HuH-7 (cell line): ENCODE measurements at regions not wholly inside any gene's neighbourhood (a gene's known extent, or its start where the extent isn't known, plus 50 kb on each side); places are given as distances from the start of the nearest gene placed in this dataset.

ENCODE experiments used
- DNase-seq: peaks from one replicate; pipeline ENCODE4 v3.0.0; 2011; ENCODE audit warnings: low spot score

GRCh38 chr1:62988867-62989266, 204.9 kb downstream of the ATG4C start:
- no peak for DNase-seq

- no peak for DNase-seq
Measured at GRCh38 chr1:62989497-62989896, 205.6 kb downstream of the ATG4C start.

DNA sequence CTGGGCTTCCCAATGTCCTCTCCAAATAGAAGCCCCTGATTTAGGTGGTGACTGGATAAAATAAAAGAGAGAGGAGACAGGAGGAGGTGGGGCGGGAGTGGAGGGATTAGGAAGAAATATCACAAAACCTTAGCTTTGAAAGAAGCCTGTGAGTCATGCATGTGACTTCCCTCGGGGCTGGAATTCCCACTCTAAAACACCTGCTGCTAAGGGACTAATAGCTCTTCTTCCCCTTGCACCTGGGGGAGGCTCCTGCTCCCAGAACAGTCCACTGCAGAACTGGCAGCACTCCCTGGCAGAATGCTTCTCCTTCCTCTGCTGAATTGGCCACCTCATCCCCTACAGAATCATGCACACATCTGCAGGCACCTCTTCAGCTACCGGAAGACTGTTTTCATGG, 207.2 kb downstream of the ATG4C start:
- DNase-seq = no peak

DNA sequence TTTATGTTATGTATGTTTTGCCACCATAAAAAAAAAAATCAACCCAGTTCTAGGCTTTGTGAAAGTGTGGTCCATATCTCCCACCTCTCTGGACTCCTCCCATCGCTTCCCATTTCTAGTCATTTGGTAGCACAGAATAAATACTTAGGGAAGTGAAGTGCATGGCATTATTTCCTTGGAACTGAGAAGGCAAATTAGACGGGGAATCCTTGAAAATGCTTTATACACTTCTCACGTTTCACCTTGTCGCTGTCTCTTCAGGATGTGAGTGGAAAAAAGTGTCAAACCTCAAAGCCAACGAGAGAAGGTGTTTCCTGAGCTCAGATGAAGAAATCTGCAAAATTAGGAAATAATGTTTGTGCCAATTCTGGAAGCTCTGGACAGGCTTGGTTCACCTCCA, 209.9 kb downstream of the ATG4C start:
- no peak for DNase-seq

DNA sequence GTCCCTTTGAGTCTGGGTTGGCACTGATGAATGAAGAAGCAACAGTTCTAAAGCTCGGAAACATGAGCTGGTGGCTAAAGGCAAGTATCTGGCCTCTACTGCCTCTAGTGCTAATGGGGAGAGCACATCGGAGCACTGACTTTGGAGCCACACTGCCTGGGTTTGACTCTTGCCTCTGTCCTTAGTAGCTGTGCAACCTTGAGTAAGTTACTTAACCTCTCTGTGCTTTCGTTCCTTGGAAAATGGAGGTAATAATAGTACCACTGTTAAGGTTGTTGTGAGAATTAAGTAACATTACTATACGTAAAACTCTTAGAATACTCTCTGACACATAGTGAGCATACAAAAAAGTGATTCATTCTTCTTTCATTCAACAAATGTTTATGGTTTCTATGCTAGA, 211.2 kb downstream of the ATG4C start:
- DNase-seq = no peak

GRCh38 chr1:62997884-62998283, 214.0 kb downstream of the ATG4C start:
- no peak for DNase-seq

DNA sequence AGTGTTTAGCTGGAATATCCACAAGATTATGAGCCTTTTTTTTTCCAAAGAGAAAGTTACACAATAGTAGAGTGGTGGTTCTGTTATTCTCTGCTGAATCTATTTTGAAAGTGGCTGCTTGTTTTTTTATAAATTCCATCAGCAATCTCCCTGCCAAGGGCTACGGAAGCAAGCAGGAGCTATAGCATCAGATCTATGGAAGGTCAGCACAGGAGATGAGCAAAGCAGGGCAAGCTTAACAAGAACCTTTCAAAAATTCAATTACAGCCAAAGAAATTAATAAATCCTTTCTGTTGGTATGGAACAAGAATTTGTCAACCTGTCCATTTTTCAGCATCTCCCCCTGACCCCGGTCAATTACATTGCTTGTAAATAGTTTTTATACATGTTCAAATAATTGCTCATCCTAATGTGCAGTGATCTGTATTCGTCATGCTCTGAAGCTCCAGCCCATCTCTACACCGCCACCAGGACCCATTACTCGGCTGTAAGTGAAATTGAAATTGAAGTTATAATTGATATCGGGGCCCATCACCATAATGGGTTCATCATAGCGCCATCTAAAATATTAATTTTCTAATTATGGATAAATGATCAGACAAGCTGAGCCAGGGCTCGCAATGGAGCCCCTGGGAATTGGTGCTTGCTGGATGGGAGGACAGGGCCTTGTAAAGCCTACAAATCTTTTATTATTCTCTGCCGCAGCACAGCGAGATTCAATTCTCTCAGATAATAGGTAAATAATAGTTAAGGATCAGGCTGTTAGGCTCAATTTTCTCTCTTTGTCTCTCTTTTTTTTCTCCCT, 215.1 kb downstream of the ATG4C start:
- no peak for DNase-seq

DNA sequence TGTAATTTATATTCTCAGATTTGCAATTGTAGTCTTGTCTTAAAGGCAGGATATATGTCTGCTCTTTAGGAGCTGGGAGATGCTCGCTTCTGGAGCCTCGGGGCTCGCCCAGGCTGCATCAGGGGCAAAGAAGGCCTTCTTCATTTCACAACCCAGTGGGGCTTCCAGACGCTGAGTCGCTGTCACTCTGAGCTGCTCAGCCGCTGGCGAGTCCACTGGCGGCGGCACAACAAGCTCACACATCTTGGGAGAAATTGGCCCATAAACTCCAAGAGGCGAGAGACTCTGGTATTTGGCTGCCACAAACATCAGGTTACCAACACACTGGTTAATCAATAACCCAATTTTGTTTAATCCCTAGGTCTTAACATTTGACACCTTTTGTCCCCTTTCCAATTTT, 216.6 kb downstream of the ATG4C start:
- DNase-seq = no peak

DNA sequence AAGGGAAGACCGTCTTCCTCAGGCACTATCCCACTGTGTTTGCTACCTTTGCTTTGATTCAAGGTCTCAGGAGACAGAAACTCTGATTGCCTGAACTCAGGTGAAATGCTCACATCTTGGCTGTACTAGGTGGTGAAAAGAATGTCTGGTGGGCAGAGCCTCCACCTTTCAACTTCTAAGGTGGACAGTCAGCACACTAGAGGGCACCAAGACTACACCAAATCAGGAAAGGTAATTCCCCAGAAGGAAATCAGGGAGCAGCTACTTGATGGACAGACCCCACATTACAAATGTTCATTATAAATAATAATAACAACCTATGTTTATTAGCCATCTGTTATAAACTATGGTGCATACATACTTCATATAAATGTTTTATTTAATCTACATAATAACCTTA, 220.9 kb downstream of the ATG4C start:
- peak; percentile 16 for DNase-seq

DNA sequence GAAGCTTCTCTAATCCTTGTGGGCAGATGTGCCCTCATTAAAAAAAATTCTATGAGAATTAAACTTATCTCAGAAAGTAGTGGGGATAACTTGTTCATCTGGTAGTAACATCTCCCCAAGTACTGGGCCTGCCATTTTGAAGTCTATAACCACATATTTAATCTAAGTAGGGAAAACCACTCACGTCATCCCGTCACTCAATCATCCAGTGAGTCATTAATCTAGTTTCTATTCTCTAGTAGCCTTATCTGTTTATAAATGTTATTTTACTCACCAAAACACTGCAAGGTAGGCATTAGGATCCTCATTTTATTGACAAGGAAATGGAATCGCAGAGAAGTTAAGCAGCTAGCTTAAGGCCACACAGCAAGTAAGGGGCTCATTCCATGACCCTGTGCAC, 221.9 kb downstream of the ATG4C start:
- DNase-seq = no peak

GRCh38 chr1:63009421-63009820, 225.5 kb downstream of the ATG4C start:
- DNase-seq = no peak

- no peak for DNase-seq
Measured at GRCh38 chr1:63010913-63011660, 227.2 kb downstream of the ATG4C start.

GRCh38 chr1:63012339-63012738, 228.4 kb downstream of the ATG4C start:
- no peak for DNase-seq

DNA sequence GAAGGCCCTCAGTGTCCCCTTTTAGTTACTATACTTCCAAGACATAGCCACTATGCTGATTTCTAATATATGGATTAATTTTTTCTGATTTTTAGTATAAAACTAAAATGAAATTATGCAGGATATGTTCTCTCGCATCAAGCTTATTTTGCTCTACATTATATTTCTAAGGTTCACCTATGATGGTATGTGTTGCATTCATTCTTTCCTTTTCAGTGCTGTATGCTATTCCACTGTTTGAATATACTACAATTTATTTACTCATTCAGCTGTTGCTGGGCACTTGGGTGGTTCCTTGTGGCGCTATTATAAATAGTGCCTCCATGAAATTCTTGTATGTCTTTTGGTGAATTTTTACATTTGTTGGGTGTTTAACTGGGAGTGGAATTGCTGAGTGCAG, 230.3 kb downstream of the ATG4C start:
- no peak for DNase-seq

- no peak for DNase-seq
Measured at GRCh38 chr1:63022319-63022718, 238.4 kb downstream of the ATG4C start.

- DNase-seq = no peak
Measured at GRCh38 chr1:63023171-63023570, 239.2 kb downstream of the ATG4C start.

DNA sequence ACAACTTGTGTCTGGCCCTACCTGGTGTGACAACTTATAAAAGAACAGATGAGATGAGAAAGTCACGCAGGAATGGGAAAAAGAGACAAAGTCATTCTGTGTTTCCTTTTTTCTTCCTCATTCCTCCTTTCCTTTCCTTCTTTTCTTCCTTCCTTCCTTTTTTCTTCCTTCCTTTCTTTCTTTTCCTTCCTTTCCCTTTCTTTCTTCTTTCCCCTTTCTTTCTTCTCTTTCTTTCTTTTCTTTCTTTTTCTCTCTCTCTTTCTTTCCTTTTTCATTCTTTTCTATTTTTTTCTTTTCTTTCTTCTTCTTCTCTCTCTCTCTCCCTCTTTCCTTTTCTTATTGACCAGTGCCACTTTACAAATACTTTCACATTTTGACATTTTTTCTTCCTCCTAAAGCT, 239.7 kb downstream of the ATG4C start:
- no peak for DNase-seq

DNA sequence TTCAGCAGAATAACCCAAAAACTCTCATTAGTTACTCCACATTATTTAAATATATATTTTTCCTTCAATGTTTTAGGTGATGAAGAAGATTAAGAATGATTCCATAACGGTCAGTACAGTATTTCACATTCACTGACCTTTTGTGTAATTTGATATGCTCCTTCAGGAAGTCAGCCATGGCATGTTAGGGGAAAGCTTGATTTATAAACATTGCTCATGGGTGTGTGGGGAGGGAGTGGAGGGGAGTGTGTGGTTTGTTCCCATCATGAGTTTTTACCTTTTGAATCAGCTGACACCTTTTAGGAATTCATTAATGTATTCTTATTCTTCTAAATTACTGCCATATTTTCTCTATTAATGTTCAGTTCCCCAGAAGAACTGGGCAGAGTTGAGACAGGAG, 240.2 kb downstream of the ATG4C start:
- DNase-seq = no peak

DNA sequence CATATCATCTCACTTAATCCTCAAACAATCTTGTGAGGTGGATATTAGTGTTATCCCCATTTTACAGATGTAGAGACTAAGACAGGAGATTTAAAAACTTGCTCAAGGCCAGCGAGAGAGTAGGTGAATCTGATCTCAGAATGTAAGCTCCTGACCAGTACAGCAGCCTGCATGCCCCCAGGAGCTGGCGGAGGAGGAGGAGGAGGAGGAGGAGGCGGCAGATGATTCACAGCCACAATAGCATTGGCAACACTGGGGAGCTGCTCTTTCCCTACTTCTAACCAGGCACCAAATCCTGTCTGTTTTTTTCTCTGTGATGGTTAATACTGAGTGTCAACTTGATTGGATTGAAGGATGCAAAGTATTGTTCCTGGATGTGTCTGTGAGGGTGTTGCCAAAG, 243.2 kb downstream of the ATG4C start:
- DNase-seq = no peak

GRCh38 chr1:63032171-63032570, 248.2 kb downstream of the ATG4C start:
- DNase-seq = no peak

GRCh38 chr1:63033211-63033610, 249.3 kb downstream of the ATG4C start:
- no peak for DNase-seq

DNA sequence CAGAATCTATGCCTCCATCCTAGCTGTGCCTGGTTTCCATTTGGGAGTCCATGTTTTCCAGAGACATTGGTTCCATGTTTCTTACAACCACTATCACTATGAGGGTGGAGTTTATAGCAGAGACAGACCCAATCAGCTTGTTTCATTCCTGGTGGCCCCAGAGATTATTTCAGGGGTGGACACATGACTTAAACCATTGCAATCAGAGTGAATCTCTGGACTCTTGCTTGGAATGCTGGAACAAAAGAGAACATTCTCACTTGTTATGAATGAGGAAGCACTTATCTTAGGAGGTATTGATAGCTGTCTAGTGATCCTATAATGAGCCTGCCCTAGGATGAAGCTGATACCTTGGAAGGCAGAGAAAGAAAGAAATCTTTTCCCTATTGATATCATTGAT, 250.3 kb downstream of the ATG4C start:
- DNase-seq = no peak

- no peak for DNase-seq
Measured at GRCh38 chr1:63038586-63038985, 254.7 kb downstream of the ATG4C start.

GRCh38 chr1:63041660-63042059, 257.7 kb downstream of the ATG4C start:
- no peak for DNase-seq
